ENCODE measurements at regions not wholly inside any gene's neighbourhood (a gene's known extent, or its start where the extent isn't known, plus 50 kb on each side); places are given as distances from the start of the nearest gene placed in this dataset.

GRCh38 chr11:104830508-104830907, 67.8 kb downstream of the CASP12 start:
- DNase-seq (ENCODE audit: low read depth), result no peak

GRCh38 chr11:104830080-104830479, 68.2 kb downstream of the CASP12 start:
- no peak for DNase-seq (ENCODE audit: low read depth)

- DNase-seq (ENCODE audit: low read depth), result no peak
Measured at GRCh38 chr11:104826772-104827171, 71.5 kb downstream of the CASP12 start.

GRCh38 chr11:104823657-104824056, 74.6 kb downstream of the CASP12 start:
- no peak for DNase-seq (ENCODE audit: low read depth)

GRCh38 chr11:104820431-104820830, 77.8 kb downstream of the CASP12 start:
- no peak for DNase-seq (ENCODE audit: low read depth)

GRCh38 chr11:104819603-104820002, 78.7 kb downstream of the CASP12 start:
- DNase-seq (ENCODE audit: low read depth), result no peak

GRCh38 chr11:104819107-104819506, 79.2 kb downstream of the CASP12 start:
- no peak for DNase-seq (ENCODE audit: low read depth)

- DNase-seq (ENCODE audit: low read depth), result no peak
Measured at GRCh38 chr11:104817973-104818372, 80.3 kb downstream of the CASP12 start.

- DNase-seq (ENCODE audit: low read depth), result no peak
Measured at GRCh38 chr11:104813532-104813931, 84.7 kb downstream of the CASP12 start.

GRCh38 chr11:104812103-104812788, 86.0 kb downstream of the CASP12 start:
- no peak for DNase-seq (ENCODE audit: low read depth)

- DNase-seq (ENCODE audit: low read depth), result no peak
Measured at GRCh38 chr11:104803776-104804175, 94.5 kb downstream of the CASP12 start.

- no peak for DNase-seq (ENCODE audit: low read depth)
Measured at GRCh38 chr11:104799251-104799650, 99.0 kb downstream of the CASP12 start.

- no peak for DNase-seq (ENCODE audit: low read depth)
Measured at GRCh38 chr11:104798789-104799188, 99.5 kb downstream of the CASP12 start.

- no peak for DNase-seq (ENCODE audit: low read depth)
Measured at GRCh38 chr11:104796301-104796700, 102.0 kb downstream of the CASP12 start.

- no peak for DNase-seq (ENCODE audit: low read depth)
Measured at GRCh38 chr11:104795501-104796213, 102.6 kb downstream of the CASP12 start.

- no peak for DNase-seq (ENCODE audit: low read depth)
Measured at GRCh38 chr11:104792861-104793260, 105.4 kb downstream of the CASP12 start.

- DNase-seq (ENCODE audit: low read depth), result no peak
Measured at GRCh38 chr11:104791896-104792295, 106.4 kb downstream of the CASP12 start.

- no peak for DNase-seq (ENCODE audit: low read depth)
Measured at GRCh38 chr11:104784684-104785460, 113.4 kb downstream of the CASP12 start.

- DNase-seq (ENCODE audit: low read depth), result no peak
Measured at GRCh38 chr11:104783241-104783640, 115.0 kb downstream of the CASP12 start.

GRCh38 chr11:104782377-104782754, 115.9 kb downstream of the CASP12 start:
- no peak for DNase-seq (ENCODE audit: low read depth)

- no peak for DNase-seq (ENCODE audit: low read depth)
Measured at GRCh38 chr11:104781719-104782376, 116.4 kb downstream of the CASP12 start.

GRCh38 chr11:104781037-104781436, 117.2 kb downstream of the CASP12 start:
- no peak for DNase-seq (ENCODE audit: low read depth)

Data from T-helper 22 cell (primary cell).